ENCODE measurements at regions not wholly inside any gene's neighbourhood (a gene's known extent, or its start where the extent isn't known, plus 50 kb on each side); places are given as distances from the start of the nearest gene placed in this dataset.
"Not testable (repeated sequence)": the region's sequence is repeated elsewhere in the genome, so short reads cannot be mapped to it uniquely, and the experiment has no call there.

DNA sequence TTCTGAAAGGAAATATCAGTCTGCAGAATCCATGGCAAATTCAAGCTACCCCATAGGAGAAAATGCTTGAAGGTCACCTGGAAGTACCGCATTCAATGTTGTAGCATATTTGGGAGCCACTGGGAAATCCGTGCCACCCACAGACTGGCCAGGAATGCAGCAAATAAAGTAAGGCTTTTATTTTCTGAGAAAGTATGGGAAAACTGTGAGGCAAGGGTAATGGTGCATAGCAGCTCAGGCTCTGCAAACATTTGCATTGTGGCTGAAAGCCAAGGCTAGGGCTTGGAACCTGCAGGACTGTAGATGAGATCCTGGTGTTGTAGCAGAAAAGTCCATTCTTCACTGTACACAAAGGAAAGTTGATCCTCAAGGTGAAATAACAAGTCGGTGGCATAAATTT, 450.9 kb upstream of the NR3C2 start:
- ATAC-seq (peak; percentile 34), DNase-seq (ENCODE audit: low spot score) (no peak)

DNA sequence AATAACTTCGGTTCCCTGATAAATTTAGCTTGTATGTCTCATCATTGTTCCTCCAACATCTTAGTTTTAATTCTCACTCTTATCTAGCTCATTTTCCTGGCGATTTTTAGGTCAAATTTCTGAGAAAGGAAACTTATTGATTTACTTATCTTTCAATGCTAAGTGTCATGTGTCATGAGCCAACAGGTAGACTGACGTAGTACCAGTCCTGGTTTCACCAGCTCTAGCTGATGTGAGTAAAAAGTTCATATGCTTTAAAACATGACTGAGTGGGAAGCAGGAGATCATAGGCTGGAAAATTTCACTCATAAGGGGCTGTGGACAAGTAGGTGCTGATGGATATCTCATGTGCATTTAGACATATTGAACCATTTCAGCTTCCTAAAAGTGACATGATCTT, 441.7 kb upstream of the NR3C2 start:
- no peak for ATAC-seq
- DNase-seq (ENCODE audit: low spot score), result no peak

DNA sequence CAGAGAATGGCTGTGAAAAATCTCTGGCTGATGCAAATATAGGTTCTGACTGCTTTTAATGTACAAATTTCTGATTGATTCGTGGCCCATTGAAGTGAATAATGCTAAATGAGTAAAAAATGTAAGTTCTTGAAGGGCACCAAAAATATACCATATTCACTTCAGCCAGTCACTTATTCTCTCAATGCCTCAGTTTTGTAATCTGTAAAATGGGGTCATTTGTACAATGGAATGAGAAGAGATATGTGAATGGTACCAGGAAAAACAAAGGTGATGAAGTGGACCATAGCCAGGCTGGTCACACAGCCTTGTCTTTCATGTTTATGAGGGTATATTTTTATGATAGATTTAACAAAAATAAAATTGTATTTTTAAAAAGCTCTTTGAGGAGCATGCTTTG, 441.2 kb upstream of the NR3C2 start:
- no peak for ATAC-seq
- DNase-seq (ENCODE audit: low spot score), result no peak

DNA sequence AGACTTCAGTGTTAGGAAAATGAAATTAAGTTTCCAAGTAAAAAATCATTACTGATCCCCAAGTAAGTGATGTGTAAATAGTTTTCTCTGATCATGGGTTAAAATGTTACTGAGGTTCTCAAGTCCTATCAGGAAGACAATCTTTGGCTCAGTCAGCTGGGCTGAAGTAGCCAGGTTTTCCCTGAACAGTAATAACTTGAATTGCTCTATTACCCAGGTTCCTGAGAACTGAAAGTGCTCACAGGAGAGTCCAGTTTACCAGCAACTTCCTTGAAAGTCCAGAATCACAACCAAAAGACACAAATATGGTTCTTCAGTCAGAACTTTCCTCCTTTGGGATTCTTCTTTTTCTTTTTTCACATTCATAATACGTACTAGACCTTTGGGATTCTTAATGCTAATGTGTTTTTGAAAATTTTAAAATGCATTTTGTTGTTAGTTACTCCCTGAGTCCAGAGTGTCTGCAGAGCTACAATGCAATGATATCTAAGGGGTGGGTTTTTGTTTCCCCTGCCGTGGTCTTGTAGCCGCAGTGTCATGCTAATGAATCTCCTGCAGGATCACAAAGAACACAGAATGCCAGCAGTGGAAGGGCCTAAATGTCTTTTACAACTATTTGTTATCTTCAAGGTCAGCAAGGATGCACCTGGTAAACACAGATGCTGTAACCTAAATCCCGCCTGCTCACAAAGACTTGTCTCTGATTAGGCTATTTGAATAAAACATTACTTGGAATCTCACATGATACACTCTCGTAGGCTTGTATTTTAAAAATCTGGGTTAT, 439.8 kb upstream of the NR3C2 start:
- ATAC-seq, result no peak
- no peak for DNase-seq (ENCODE audit: low spot score)

DNA sequence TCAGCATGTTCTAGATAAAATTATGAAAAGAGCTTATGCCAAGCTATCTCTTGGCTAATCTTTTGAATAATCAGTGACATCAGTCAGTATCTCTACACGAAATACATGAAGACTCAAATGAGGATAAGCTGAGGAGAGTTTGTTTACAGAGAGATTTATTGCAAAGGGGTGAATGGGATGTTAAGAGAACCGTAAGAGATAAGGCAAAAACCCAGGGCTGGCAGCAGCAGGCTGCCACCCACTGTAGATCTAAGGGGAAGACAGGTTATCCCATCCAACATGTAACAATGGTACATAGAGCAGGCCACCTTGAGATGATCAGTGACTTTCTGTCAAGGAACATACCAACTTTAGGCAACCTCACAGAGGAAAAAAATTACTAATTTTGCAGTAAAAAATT, 432.1 kb upstream of the NR3C2 start:
- no peak for DNase-seq (ENCODE audit: low spot score)

DNA sequence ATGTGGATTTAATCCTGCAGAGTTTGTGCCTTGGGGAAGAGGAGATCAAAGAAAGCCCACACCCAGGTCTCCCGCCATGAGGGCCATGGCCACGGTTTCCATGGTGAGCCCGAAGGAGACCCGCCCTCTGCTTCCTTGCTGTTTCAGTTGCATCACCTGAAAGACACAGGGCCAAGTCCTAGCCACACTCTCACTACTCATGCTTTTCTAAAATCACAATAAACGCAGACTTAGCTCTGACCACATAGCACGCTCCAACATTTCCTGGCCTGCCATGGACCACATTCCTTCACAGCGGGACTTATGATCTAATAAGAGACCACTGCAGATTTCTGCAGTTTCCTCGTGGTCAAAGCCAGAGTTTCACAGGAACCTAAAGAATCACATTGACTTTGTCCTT, 426.0 kb upstream of the NR3C2 start:
- DNase-seq (ENCODE audit: low spot score), result no peak
- ATAC-seq, result no peak

More for the DNA sequence above, 432.1 kb upstream of the NR3C2 start:
- ATAC-seq, result peak; percentile 69

DNA sequence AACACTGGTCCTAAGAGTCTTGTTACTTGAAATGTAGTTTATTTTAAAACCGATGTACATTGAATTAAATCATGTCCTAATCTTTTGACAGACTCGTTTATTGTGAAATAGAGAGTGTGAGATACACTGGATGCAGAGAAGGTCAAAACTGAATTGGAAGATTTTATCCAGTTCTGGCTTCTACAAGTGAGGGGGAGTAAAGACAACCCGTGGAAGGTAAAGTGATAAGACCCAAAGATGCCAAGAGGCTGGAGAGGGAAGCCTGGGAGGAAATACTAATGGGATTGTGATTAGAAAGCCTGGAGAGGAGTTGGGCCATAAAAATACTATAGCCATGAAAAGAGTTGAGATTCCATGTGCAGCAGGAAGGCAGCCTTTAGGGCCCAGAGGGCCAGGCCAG, 424.5 kb upstream of the NR3C2 start:
- no peak for ATAC-seq

DNA sequence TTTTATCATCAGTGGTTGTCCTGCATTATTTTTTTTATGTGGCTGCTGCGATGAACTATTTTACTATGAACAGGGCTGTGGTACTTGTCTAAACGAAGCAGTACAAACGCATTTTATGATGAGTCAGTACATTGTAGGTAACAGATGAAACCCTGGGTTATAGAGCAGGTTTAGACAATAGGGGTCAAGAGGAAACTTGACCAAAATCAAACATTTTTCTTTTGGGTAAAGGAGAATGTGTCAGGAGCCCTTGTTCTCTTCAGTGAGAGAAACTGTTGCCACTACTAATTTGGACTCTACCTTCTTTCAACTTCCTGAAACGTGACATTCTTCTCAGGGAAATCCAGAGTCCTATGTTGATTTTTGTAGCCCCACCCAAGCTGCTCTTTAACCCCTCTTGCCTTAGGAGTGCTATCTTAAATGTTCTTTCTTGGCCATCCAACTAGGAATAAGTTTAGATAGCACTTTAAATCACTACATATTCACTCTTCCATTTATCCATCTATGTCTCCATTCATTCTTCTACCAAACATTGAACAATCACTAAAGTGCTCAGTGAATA, 415.8 kb upstream of the NR3C2 start:
- ATAC-seq (no peak), DNase-seq (ENCODE audit: low spot score) (no peak)

More for the DNA sequence above, 424.5 kb upstream of the NR3C2 start:
- no peak for DNase-seq (ENCODE audit: low spot score)

DNA sequence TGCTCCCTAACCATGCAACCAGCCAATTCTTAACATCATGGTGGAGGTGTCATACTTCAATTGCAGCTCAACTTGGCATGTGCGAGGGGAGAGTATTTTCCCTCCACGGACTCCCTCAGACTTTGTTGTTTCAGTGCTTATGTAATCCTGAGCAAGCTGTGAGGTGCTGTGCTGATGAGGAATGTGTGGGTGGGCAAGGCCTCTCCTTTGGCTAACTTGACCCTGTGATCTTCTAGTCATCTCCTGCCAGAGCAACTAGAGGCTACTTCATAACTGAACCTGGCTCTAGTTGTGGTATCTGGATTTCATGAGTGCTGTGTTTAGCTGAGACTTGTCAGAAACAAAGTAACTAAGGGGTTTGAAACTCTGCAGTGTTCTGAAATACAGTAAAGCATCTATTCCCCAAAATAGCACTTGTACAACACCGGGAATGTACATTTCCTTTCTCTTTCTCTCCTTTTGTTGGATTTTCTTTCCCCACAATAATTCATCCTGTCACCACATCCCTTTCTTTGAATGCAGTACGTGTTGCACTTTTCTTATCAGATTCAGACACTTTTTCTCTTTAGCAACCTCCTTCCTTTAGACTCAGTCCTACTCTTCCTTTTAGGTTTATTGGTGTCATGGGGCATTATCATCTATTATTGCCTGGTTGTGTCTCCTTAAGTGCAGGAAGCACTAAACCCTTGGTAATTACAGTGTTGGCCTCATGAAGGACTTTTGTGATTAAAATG, 415.2 kb upstream of the NR3C2 start:
- ATAC-seq (no peak), DNase-seq (ENCODE audit: low spot score) (no peak)

DNA sequence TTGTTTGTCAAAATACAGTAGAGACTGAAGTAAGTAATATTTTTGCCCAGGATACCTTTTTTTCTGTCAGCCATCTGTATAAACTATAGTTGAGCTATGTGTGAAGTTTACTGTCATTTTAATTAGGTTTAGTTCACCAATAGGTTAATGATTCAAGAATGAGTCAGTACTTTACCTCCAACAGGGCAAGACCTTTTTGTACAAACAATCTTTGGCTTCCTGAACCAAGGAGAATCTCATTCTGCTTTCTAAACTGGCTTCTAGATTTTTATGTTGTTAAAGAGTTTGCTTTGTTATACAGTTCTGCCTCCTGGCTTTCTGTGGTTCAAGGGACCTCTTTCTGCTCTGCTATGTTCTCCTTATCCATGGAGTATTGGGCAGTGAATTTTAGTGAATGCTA, 412.0 kb upstream of the NR3C2 start:
- no peak for DNase-seq (ENCODE audit: low spot score)
- ATAC-seq, result no peak

DNA sequence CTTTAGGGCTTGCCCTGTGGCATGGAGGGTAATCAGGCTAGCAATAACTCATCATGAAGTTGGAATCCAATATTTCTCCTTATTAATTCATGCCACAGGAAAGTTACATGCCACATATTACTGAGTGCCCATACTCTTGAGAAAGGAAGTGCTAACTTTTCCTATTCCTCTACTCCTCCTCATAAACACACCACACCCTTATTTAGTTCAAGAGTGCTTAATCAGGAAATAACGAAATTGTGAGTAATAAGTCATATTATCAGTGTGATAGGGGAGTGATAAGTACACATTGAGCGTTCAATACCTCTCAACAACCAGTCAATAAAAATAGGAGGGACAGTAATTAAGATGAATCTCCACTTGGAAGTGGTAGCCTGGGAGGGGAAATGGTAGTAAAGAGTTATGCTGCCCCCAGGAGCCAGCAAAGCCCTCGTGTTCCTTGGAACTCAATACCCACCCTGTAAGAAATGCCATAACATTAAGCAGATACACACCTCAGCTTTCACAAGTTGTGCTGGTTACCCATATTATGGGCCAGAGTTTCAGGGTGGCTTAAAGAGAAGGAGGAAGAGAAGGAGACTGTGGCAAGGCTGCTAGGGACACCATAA, 410.0 kb upstream of the NR3C2 start:
- ATAC-seq (no peak), DNase-seq (ENCODE audit: low spot score) (no peak)

DNA sequence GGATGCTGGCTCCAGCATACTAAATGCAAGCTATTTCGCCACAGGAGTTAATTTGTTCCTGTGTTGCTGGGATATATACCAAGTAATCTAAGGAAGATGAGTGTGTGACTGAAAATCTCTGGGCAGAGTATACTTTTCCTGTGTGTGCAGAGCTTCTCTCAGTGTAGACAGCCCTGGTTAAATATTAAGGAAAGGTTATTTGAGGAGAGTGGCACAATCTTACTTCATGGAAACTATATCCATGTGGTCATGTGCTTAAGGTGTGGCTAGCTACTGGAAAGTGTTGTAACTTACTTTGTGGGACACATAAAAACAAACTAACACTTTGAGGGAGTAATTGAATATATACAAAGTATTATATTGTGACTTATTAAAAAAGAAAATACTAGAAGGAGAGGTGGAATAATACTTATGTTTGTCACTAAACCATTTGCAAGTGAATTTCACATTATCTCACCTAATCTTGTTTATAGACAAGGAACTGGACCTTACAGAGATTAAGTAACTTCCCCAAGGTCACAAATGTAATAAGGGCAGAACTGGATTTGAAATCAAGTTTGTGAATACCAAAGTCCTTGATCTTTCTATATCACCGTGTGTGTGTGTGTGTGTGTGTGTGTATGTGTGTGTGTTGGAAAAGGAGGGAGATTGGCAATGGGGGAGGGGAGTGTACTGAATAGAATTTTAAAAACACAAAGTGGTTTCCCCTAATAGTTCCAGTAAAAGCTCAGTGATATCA, 408.2 kb upstream of the NR3C2 start:
- no peak for DNase-seq (ENCODE audit: low spot score)
- peak; percentile 94 for ATAC-seq

DNA sequence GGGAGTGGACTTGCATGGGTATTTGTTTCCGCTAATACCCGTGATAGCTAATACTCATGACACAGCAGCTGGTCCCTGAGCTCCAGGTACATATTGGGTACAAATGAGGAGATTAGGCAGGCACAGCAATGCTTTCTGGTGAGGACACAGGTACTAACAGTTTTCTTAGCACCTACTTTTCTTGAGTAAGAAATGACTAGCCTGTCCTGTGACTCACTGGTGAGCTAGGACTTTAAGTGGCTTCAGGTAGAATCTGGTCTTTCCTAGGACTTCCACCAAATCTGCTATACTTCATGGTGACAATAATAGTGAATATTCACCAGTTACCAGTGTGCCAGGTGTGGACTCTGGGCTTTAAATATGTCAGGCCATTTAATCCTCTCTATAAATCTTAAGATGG, 407.4 kb upstream of the NR3C2 start:
- ATAC-seq, result no peak
- DNase-seq (ENCODE audit: low spot score), result no peak

DNA sequence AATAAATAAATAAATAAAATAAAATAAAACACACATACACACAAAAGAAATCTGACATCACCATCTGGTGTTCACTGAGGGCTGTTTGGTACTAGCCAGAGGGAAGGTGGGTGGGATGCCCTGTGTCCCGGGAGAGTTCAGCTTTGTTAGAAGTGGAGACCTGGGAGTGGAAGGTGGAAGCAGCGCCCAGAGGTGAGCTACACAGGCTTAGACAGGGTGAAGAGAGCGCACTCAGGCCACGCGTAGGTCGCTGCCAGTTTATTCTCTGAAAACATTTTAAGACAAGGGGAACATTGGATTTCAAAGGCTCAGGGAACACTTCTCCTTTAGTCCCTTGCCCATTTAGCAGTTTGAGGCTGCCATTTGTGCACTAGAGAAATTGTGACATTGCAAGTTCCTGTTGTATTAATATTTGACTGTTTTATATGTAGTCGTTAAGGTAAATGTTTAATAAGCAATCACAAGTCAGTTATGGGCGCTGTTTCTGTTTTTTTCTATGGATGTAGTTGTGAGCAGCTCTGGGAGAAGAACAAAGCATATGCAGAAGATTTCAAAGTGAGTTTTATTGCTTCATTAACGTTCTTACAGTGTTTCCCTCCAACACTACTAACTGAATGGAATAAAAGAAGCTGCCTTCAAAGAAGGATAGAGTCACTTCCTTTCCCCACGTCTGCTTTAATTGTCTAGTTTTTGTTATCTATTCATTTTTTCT, 405.5 kb upstream of the NR3C2 start:
- no peak for ATAC-seq
- DNase-seq (ENCODE audit: low spot score), result no peak

DNA sequence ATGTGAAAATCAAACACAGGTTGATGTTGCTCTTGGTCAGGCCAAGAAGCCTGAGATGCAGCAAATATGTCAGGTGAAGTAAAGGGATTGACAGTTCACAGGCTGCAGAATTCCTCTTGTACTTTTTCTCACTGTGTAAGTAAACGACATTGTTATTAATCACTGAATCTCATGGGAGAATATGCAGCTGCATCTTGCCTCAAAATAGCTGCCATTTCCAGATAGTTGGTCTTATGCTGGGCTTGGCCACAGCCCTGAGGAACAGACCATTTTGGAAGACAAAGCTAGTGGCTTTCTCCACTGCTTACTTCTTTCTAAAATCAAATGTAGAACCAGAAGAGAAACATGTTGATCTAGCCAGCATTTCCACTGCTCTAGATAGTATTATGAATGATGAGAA, 403.4 kb upstream of the NR3C2 start:
- DNase-seq (ENCODE audit: low spot score), result no peak
- no peak for ATAC-seq

DNA sequence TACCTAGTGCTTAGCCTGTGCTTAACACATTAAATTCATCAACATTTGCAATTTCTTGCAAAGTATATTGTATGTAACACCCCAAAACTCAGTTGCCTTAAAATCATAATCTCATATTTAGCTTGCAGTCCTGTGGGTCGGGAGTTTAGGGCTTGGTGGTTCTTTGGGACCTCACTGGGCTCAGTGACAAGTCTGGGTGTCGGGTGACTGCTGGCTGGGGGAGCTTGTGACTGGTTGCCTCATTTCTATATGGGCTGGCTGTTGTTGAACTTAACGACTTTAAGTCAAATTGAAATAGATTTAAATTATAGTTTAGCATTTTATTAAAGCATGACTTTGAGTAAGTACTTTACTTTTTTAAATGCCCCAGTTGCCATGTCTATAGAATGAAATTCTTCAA, 401.4 kb upstream of the NR3C2 start:
- ATAC-seq (no peak), DNase-seq (ENCODE audit: low spot score) (no peak)

DNA sequence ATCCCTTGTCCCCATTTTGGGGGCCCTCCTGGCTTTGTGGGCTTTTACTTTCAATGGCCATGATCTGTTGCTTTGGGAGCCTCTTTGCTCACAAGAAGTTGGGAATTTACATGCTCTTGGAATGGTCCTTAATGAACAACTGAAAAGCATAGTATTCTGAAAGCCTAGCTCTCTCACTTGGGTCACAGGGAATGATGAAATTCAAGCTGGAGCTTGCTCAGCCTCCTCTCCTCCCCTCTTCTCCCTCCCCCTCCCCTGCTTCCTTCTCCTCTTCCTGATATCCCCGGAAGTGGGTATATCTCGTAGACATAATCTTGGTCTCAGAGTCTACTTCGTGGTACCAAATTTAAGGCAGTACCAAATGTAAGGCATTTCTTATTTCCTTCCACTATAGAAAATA, 400.6 kb upstream of the NR3C2 start:
- DNase-seq (ENCODE audit: low spot score) (no peak), ATAC-seq (no peak)

DNA sequence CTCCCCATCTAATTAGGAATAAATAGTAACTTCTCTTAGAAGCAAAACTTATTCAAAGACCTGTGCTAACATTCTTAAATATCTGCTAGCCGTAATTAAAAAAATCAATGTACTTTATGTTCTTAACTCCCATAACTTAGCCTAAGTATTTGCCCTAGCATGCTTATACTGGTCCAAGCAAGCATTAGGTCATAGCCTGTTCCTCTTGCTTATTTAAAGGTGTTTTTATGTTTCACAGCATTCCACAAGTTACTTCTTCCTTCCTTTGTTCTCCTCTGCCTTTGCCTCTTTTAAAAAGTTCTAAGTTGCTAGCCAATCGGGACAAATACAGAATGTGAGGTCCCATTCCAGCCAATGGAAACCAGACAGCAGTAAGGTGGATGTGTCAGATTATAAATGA, 395.4 kb upstream of the NR3C2 start:
- not testable (repeated sequence) for ATAC-seq; DNase-seq (ENCODE audit: low spot score)

DNA sequence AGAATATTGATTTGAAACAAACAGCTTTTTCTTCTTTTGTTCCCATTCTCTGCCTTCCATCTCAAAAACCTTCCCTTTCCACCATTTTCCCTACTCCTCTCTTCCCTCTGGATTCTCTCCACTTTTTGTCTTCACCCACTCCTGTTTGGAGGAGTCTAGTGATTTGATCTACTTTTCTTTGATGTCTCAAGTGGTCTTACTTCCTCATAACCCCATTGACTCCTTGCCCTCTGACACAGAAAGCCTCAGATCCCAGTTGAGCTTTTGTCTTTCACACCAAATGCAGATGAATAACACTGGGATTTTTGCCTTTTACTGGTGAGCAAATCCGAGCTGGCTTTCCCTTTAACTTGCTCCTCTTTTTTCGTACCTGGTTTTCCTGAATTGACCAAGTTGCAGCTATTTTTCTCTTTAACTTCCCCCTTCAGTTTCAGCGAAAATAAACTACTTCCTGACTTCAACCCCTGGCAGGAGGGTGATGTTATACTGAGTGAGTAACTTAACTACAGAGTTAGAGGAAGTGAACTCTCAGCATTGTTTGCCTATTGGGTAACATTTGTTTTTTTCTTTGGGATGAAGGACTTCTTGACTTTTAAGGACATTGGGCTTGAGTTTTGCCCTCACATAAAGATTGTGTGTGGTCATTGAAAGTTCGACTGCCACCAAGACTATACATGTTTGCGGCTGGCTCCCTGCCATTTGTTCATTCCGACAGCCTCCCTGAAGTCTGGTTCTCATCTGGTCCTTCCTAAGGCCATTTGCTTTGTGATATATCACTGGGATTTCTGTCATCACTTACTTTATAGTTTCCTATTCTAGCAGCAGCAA, 392.8 kb upstream of the NR3C2 start:
- ATAC-seq (peak; percentile 52), DNase-seq (ENCODE audit: low spot score) (no peak)

DNA sequence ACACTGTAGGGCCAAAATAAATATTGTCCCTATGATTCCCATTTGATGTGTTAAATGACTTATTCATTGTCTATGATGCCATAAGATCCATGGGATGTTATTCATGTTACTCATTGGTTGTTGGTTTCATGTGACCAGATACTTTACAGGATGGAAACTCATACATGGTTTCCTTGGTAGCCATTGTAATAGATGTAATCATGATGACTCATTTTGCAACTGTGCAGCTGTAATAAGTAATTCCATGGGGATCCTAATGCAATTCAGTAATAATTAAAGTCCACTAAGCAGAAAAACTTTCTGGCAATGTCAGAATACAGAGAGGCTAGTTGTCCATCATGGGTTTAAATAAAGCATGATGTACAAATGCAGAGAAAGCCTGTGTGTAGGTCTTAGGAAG, 389.7 kb upstream of the NR3C2 start:
- ATAC-seq (no peak), DNase-seq (ENCODE audit: low spot score) (no peak)
